CD1c-positive myeloid dendritic cell (primary cell): ENCODE measurements at regions not wholly inside any gene's neighbourhood (a gene's known extent, or its start where the extent isn't known, plus 50 kb on each side); places are given as distances from the start of the nearest gene placed in this dataset.
"Not testable (repeated sequence)": the region's sequence is repeated elsewhere in the genome, so short reads cannot be mapped to it uniquely, and the experiment has no call there.

ENCODE experiments used
- DNase-seq: peaks from one replicate; pipeline ENCODE4 v3.0.0-alpha.2; 2016; ENCODE audit errors: extremely low spot score

GRCh38 chr15:30195355-30196008 lies 60.6 kb downstream of the GOLGA8T start:
- DNase-seq = not testable (repeated sequence)

- peak; percentile 55 for DNase-seq
These were observed 61.1 kb downstream of the GOLGA8T start for GRCh38 chr15:30196009-30196375.

- not testable (repeated sequence) for DNase-seq
These were observed 61.9 kb downstream of the GOLGA8T start for GRCh38 chr15:30196769-30197168.

- DNase-seq = not testable (repeated sequence)
These were observed 66.7 kb downstream of the GOLGA8T start for GRCh38 chr15:30201517-30201916.

- DNase-seq = not testable (repeated sequence)
These were observed 78.9 kb downstream of the GOLGA8T start for GRCh38 chr15:30213733-30214132.

- DNase-seq = not testable (repeated sequence)
These were observed 87.0 kb downstream of the GOLGA8T start for GRCh38 chr15:30221803-30222202.

GRCh38 chr15:30222798-30223591 lies 88.1 kb downstream of the GOLGA8T start:
- DNase-seq = not testable (repeated sequence)

- DNase-seq = not testable (repeated sequence)
These were observed 90.5 kb downstream of the GOLGA8T start for GRCh38 chr15:30225233-30225891.

- not testable (repeated sequence) for DNase-seq
These were observed 126.7 kb downstream of the GOLGA8T start for GRCh38 chr15:30261432-30262141.

GRCh38 chr15:30262142-30262460 lies 127.2 kb downstream of the GOLGA8T start:
- not testable (repeated sequence) for DNase-seq

GRCh38 chr15:30264000-30264399 lies 129.1 kb downstream of the GOLGA8T start:
- not testable (repeated sequence) for DNase-seq

- not testable (repeated sequence) for DNase-seq
These were observed 98.0 kb downstream of the CHRFAM7A start for GRCh38 chr15:30295150-30295844.

- DNase-seq = not testable (repeated sequence)
These were observed 89.4 kb downstream of the CHRFAM7A start for GRCh38 chr15:30303968-30304367.
